ENCODE measurements at regions not wholly inside any gene's neighbourhood (a gene's known extent, or its start where the extent isn't known, plus 50 kb on each side); places are given as distances from the start of the nearest gene placed in this dataset.

- H3K9me3 ChIP-seq: no peaks in the 10 kb centered on the region
- TF ChIP-seq, protein P1, sequence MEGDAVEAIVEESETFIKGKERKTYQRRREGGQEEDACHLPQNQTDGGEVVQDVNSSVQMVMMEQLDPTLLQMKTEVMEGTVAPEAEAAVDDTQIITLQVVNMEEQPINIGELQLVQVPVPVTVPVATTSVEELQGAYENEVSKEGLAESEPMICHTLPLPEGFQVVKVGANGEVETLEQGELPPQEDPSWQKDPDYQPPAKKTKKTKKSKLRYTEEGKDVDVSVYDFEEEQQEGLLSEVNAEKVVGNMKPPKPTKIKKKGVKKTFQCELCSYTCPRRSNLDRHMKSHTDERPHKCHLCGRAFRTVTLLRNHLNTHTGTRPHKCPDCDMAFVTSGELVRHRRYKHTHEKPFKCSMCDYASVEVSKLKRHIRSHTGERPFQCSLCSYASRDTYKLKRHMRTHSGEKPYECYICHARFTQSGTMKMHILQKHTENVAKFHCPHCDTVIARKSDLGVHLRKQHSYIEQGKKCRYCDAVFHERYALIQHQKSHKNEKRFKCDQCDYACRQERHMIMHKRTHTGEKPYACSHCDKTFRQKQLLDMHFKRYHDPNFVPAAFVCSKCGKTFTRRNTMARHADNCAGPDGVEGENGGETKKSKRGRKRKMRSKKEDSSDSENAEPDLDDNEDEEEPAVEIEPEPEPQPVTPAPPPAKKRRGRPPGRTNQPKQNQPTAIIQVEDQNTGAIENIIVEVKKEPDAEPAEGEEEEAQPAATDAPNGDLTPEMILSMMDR (IDR thresholded peaks at IDR 0.05): no peak
- intact Hi-C loops (cut with DNase I): no loop called here
- H3K27ac ChIP-seq: no peak overlapping the region
- H3K4me3 ChIP-seq: no peak overlapping the region
- DNase-seq: no peak
- H3K36me3 ChIP-seq: no peaks in the 10 kb centered on the region
- no peak overlapping the region for H3K9ac ChIP-seq (ENCODE audit: low read depth in 2 of 2, low read length in 2 of 2)
- no peaks in the 10 kb centered on the region for H3K27me3 ChIP-seq
- H3K4me1 ChIP-seq: no peaks in the 10 kb centered on the region
Observed at GRCh38 chr13:110063490-110064421, 243.2 kb downstream of the COL4A1 start.

GRCh38 chr13:110062777-110063442 is 244.0 kb downstream of the COL4A1 start:
- no peaks in the 10 kb centered on the region for H3K4me1 ChIP-seq
- H3K27ac ChIP-seq: no peak overlapping the region
- TF ChIP-seq, protein P1 (IDR thresholded peaks at IDR 0.05): no peak
- H3K36me3 ChIP-seq: no peaks in the 10 kb centered on the region
- DNase-seq: no peak
- no peak overlapping the region for H3K4me3 ChIP-seq
- no peak overlapping the region for H3K9ac ChIP-seq (ENCODE audit: low read depth in 2 of 2, low read length in 2 of 2)
- intact Hi-C loops (cut with DNase I): no loop called here
- no peaks in the 10 kb centered on the region for H3K27me3 ChIP-seq
- no peaks in the 10 kb centered on the region for H3K9me3 ChIP-seq

DNA sequence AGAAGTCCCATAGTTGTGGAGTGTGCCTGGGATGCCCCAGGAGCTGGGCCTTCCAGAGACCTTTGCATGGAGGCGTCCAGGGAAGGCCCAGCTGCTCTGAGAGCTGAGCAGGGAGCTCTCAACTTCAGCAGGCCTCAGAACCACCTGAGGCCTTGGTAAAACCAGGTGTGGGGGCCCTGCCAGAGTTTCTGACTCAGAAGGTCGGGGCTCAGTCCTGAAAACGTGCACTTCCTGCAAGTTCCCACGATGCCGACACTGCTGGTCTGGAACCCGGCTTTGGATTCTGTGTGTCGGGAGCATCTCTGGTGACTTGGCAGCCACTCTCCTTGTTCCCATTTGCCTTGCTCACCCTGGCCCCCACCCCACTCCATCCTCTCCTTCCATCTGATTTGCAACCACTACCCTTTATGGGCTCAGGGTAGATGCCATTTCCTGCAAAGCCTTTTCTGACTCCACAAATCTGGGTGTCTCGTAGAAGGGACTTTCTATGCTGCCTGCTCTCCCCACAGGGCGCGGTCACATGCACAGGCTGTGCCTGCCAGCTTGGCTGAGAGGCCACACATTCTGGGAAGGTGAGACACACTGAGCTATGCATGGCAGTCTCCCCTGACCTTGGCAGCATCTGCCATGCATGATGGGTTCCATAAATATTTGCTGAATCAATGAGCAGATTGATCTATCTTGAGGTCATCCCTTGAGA is 244.7 kb downstream of the COL4A1 start:
- no peaks in the 10 kb centered on the region for H3K36me3 ChIP-seq
- H3K4me1 ChIP-seq: no peaks in the 10 kb centered on the region
- no peaks in the 10 kb centered on the region for H3K27me3 ChIP-seq
- intact Hi-C loops (cut with DNase I): no loop called here
- no peak for DNase-seq
- H3K9me3 ChIP-seq: no peaks in the 10 kb centered on the region
- H3K27ac ChIP-seq: no peak overlapping the region
- H3K4me3 ChIP-seq: no peak overlapping the region
- TF ChIP-seq, protein P1 (IDR thresholded peaks at IDR 0.05): no peak
- H3K9ac ChIP-seq (ENCODE audit: low read depth in 2 of 2, low read length in 2 of 2): no peak overlapping the region

DNA sequence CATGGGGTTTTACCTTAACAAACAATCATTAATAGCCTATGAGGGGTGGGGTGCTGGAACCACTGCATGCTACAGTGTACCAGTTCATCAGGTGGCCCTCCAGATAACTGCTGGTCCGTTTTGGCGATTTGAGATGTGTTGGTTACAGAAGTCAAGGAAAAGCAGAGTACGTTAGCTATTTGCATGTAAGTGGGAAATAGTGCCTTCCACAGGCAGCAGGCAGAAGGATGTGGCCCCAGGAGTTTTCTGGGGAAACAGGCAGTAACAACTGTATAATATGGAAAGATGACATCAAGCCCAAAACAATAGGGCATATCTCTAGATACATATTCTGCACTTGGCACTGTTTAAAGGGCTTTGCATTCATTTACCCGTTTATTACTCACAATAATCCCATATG is 245.7 kb downstream of the COL4A1 start:
- Histone ChIP-seq H3K9ac (ENCODE audit: low read depth in 2 of 2, low read length in 2 of 2) (no peak overlapping the region), H3K36me3 (no peaks in the 10 kb centered on the region), H3K27ac (no peak overlapping the region), H3K4me3 (no peak overlapping the region), H3K9me3 (no peaks in the 10 kb centered on the region), H3K4me1 (no peaks in the 10 kb centered on the region), H3K27me3 (no peaks in the 10 kb centered on the region)
- no peak for DNase-seq
- intact Hi-C loops (cut with DNase I): no loop called here
- TF ChIP-seq, protein P1 (IDR thresholded peaks at IDR 0.05): no peak

DNA sequence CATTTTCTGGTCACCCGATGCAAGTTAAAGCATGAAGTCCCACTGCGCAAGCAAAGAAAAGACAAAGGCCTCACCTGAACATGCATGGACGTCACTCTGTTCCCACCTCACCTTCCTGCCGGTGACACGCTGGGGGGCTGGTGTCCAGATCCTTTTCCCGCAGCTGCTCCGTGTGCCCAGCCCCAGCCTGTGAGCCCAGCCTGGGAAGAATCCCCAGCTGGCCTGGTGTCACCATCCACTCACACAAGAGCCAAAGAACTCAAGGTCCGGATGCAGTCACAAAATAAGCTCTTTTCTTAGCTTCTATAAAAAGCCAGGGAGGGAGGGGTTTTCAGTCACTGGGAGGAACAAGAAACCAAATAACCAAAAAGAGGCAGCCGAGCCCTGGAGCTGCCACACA is 249.9 kb downstream of the COL4A1 start:
- H3K36me3 ChIP-seq: no peaks in the 10 kb centered on the region
- no peak overlapping the region for H3K27ac ChIP-seq
- H3K9ac ChIP-seq (ENCODE audit: low read depth in 2 of 2, low read length in 2 of 2): no peak overlapping the region
- no peaks in the 10 kb centered on the region for H3K27me3 ChIP-seq
- TF ChIP-seq, protein P1 (IDR thresholded peaks at IDR 0.05): no peak
- intact Hi-C loops (cut with DNase I): no loop called here
- no peaks in the 10 kb centered on the region for H3K9me3 ChIP-seq
- H3K4me3 ChIP-seq: no peak overlapping the region
- no peaks in the 10 kb centered on the region for H3K4me1 ChIP-seq
- no peak for DNase-seq
